GM12875 (cell line): ENCODE measurements at regions not wholly inside any gene's neighbourhood (a gene's known extent, or its start where the extent isn't known, plus 50 kb on each side); places are given as distances from the start of the nearest gene placed in this dataset.

Experiments used
- H3K4me3 ChIP-seq: one replicate; pipeline ENCODE4 v1.5.1; 2011; ENCODE audit warnings: low read depth, low read length, control low read depth
- CTCF ChIP-seq: IDR thresholded peaks from 2 replicates; pipeline ENCODE4 v1.5.1; 2011; ENCODE audit warnings: low read depth, mild to moderate bottlenecking, control low read depth, inconsistent platforms, low read length, moderate library complexity, borderline replicate concordance; ENCODE audit not compliant: insufficient read depth

- TF ChIP-seq CTCF, result no peak
- no peak overlapping the region for H3K4me3 ChIP-seq
These were observed 100.1 kb downstream of the TMEM100 start for GRCh38 chr17:55622547-55622946.

DNA sequence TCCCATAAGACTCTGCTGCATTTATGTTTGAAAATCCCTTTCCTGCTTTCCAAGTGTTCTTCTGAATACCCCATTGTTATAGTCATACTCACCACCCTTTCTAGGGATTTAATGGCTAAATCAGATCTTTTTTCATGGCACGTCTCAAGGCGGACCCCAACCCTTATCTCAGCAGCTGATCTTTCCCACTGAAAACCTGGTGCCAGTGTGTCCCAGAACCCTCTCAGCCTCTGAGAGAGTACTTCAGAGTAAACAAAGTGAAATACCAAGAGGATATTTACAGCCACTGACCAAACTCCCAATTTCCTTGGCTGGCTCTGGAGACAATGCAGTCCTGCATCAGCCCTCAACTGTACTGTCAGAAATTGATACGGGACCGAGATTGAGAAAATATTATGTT is 101.7 kb downstream of the TMEM100 start:
- TF ChIP-seq CTCF, result no peak
- H3K4me3 ChIP-seq, result no peak overlapping the region

DNA sequence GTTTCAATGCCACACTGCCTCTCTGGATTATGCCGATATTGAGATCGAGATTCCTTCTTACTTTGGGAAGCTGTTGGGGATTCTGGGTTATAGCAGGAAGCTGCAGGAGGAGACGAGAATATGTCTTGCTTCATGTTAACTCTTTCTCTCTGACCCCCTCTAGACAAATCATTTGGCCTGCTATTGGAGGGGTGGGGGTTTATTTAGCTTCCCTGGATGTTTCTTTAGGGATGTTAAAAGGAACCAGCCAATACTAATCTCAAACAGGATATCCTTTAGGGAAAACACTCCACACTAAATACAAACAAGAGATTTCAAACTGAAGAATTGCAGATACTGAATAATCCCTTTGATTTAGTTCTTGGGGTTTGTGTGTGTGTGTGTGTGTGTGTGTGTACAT is 102.6 kb downstream of the TMEM100 start:
- H3K4me3 ChIP-seq, result no peak overlapping the region
- no peak for TF ChIP-seq CTCF

DNA sequence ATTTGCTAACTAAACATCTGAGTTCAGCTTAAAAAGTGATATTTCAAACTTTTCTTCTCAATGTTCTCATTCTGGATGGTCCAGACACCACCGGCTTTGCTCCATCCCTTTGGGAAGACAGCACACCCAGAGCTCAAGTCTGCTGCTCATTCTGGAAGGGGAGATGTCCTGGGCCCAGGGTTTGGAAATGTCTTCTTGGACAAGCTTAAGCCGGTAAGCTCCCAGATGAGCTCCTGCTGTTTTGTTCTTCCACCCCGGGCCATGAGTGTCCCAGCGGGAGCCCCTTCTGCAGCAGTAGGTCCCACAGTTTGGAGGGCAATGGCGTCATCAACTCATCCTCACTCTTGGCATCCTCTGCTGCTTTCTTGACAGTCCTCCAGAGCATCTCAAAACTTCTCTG is 105.2 kb downstream of the TMEM100 start:
- no peak overlapping the region for H3K4me3 ChIP-seq
- TF ChIP-seq CTCF, result no peak

DNA sequence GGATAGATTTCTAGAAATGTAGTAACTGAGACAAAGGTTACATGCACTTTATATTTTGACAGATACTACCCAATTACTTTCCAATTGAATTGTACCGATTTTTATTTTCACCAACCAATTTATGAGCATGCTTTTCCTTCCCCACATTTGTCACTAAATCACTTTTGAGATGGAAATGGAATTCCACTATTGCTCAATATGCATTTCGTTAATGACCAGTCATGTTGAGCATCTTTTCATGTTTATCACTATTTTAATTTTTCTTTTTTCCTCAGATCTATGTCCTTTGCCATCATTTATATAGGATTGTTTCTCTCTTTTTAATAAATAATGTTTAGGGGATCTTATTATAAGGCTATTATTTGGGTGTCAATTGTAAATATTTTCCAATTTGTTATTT is 102.8 kb upstream of the SMIM36 start:
- TF ChIP-seq CTCF, result no peak
- no peak overlapping the region for H3K4me3 ChIP-seq

- TF ChIP-seq CTCF, result no peak
- no peak overlapping the region for H3K4me3 ChIP-seq
These were observed 101.5 kb upstream of the SMIM36 start for GRCh38 chr17:55612691-55613141.

DNA sequence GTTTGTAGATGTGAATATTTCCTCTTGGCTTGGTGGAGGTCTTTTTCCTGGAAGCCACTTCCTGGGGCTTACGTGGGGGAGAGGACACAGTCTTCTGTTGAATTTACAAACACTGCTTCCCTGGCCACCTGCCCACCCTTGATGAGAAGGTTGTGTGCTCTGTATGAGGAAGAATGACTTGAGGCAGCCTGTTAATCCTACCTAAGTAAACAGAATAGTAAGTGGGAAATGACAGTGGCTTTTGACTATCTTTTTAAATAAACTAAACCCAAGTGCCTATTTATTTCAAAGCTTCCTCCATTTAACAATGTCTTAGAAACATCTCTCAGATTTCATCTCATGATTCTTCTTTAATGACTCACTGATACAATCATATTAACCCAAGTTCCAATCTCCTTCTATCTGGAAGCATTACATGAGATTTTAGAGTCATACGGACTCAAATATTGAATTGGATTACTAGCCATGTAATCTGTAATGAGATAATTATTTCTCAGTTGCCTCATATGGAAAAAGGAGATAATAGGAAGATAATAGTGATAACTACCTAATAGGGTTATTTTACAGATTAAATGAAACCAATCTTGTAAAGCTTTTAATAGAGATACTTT is 96.6 kb upstream of the SMIM36 start:
- H3K4me3 ChIP-seq, result no peak overlapping the region
- TF ChIP-seq CTCF, result no peak
